GM23248 (cell line): ENCODE measurements at regions not wholly inside any gene's neighbourhood (a gene's known extent, or its start where the extent isn't known, plus 50 kb on each side); places are given as distances from the start of the nearest gene placed in this dataset.

Source experiments
- DNase-seq: peaks from one replicate; pipeline ENCODE4 v3.0.0-alpha.2; 2015
- H2AFZ ChIP-seq: fragments of 200-600 bp; sonication (generic); 2 replicates; pipeline ENCODE4 v1.6.1; 2016; ENCODE audit warnings: antibody characterized with exemption
- H3F3A ChIP-seq: fragments of 200-600 bp; sonication (generic); 2 replicates; pipeline ENCODE4 v1.6.1; 2016; ENCODE audit warnings: mild to moderate bottlenecking, antibody characterized with exemption, mixed run types; ENCODE audit not compliant: insufficient read depth
- H3K27ac ChIP-seq: fragments of 200-600 bp; sonication (generic); 2 replicates; pipeline ENCODE4 v1.5.1; 2016; ENCODE audit warnings: mild to moderate bottlenecking
- H3K27me3 ChIP-seq: fragments of 200-600 bp; sonication (generic); replicated peaks from 2 replicates; pipeline ENCODE4 v1.6.1; 2016; ENCODE audit warnings: mild to moderate bottlenecking; ENCODE audit not compliant: insufficient read depth
- H3K36me3 ChIP-seq: fragments of 200-600 bp; sonication (generic); 2 replicates; pipeline ENCODE4 v1.6.1; 2016; ENCODE audit warnings: low read depth, mild to moderate bottlenecking
- H3K4me1 ChIP-seq: fragments of 200-600 bp; sonication (generic); 2 replicates; pipeline ENCODE4 v1.6.1; 2016; ENCODE audit warnings: mild to moderate bottlenecking; ENCODE audit not compliant: insufficient read depth
- H3K4me2 ChIP-seq: fragments of 200-600 bp; sonication (generic); one replicate; pipeline ENCODE4 v1.6.1; 2016; ENCODE audit warnings: mild to moderate bottlenecking; ENCODE audit not compliant: unreplicated experiment
- H3K4me3 ChIP-seq: fragments of 200-600 bp; sonication (generic); 2 replicates; pipeline ENCODE4 v1.5.1; 2016; ENCODE audit warnings: mild to moderate bottlenecking
- H3K79me2 ChIP-seq: fragments of 200-600 bp; sonication (generic); 2 replicates; pipeline ENCODE4 v1.6.1; 2016; ENCODE audit warnings: mild to moderate bottlenecking; ENCODE audit not compliant: insufficient read depth
- H3K9ac ChIP-seq: fragments of 200-600 bp; sonication (generic); 2 replicates; pipeline ENCODE4 v1.6.1; 2016; ENCODE audit warnings: mild to moderate bottlenecking
- H3K9me2 ChIP-seq: fragments of 200-600 bp; sonication (generic); 2 replicates; pipeline ENCODE4 v1.6.1; 2016; ENCODE audit warnings: mixed run types, mild to moderate bottlenecking, moderate library complexity; ENCODE audit not compliant: insufficient read depth
- H3K9me3 ChIP-seq: fragments of 200-600 bp; sonication (generic); one replicate; pipeline ENCODE4 v1.6.1; 2017; ENCODE audit warnings: low read depth
- H4K20me1 ChIP-seq: fragments of 200-600 bp; sonication (generic); 2 replicates; pipeline ENCODE4 v1.6.0; 2016; ENCODE audit not compliant: insufficient read depth
- EZH2 ChIP-seq: fragments of 200-600 bp; sonication (generic); IDR thresholded peaks from 2 replicates; pipeline ENCODE4 v1.6.1; 2018; ENCODE audit warnings: antibody characterized with exemption, mild to moderate bottlenecking; ENCODE audit not compliant: insufficient read depth, poor library complexity, severe bottlenecking
- EZH2phosphoT487 ChIP-seq: fragments of 200-600 bp; sonication (generic); IDR thresholded peaks from 2 replicates; pipeline ENCODE4 v1.6.1; 2018; ENCODE audit warnings: antibody characterized with exemption, moderate library complexity, mild to moderate bottlenecking, low read depth; ENCODE audit not compliant: insufficient read depth
- WGBS, 2 experiments: methylation state at CpG; one replicate each; pipeline ENCODE4 v1.1.6; 2015 to 2017; ENCODE audit warnings: low lambda C conversion rate in 2 of 2, low coverage in 1 of 2; ENCODE audit errors: missing lambda C conversion rate in 2 of 2; 5-methylcytosine and 5-hydroxymethylcytosine counted together
- in situ Hi-C: fragments of 300-500 bp; cut with MboI; formaldehyde crosslinking; loops from 2 replicates; pipeline ENCODE4 v1.15.0; 2020

- no peaks in the 10 kb centered on the region for H3K36me3 ChIP-seq
- TF ChIP-seq EZH2phosphoT487 (no peak), EZH2 (no peak)
- DNase-seq, result no peak
- H3K27ac ChIP-seq, result no peak overlapping the region
- no peak overlapping the region for H2AFZ ChIP-seq
- H3K27me3 ChIP-seq, result no peaks in the 10 kb centered on the region
- H3K9ac ChIP-seq, result no peak overlapping the region
- H3K9me2 ChIP-seq, result no peaks in the 10 kb centered on the region
- H3K9me3 ChIP-seq, result no peaks in the 10 kb centered on the region
- in situ Hi-C loops, result no loop called here
- no peak overlapping the region for H3K4me2 ChIP-seq
- no peaks in the 10 kb centered on the region for H3F3A ChIP-seq
- no peaks in the 10 kb centered on the region for H3K4me1 ChIP-seq
- WGBS, 2 experiments, result 49 to 57% methylated on average over 2 of the region's 2 CpGs
- H3K4me3 ChIP-seq, result no peak overlapping the region
- no peaks in the 10 kb centered on the region for H3K79me2 ChIP-seq
- no peaks in the 10 kb centered on the region for H4K20me1 ChIP-seq
Observed at GRCh38 chr11:104803776-104804175, 94.5 kb downstream of the CASP12 start.

GRCh38 chr11:104799251-104799650, 99.0 kb downstream of the CASP12 start:
- Histone ChIP-seq H3K79me2 (no peaks in the 10 kb centered on the region), H3K9ac (no peak overlapping the region), H3K9me3 (no peaks in the 10 kb centered on the region), H3K9me2 (no peaks in the 10 kb centered on the region), H3K4me1 (no peaks in the 10 kb centered on the region), H4K20me1 (no peaks in the 10 kb centered on the region), H3K27ac (no peak overlapping the region), H2AFZ (no peak overlapping the region), H3K4me3 (no peak overlapping the region), H3K27me3 (no peaks in the 10 kb centered on the region), H3K36me3 (no peaks in the 10 kb centered on the region), H3K4me2 (no peak overlapping the region), H3F3A (no peaks in the 10 kb centered on the region)
- in situ Hi-C loops, result no loop called here
- no peak for DNase-seq
- TF ChIP-seq EZH2 (no peak), EZH2phosphoT487 (no peak)
- WGBS, 2 experiments, result 95 to 100% methylated on average over 1 of the region's 1 CpG

GRCh38 chr11:104798789-104799188, 99.5 kb downstream of the CASP12 start:
- WGBS, 2 experiments, result 20 to 22% methylated on average over 1 of the region's 1 CpG

GRCh38 chr11:104796301-104796700, 102.0 kb downstream of the CASP12 start:
- no peaks in the 10 kb centered on the region for H4K20me1 ChIP-seq
- DNase-seq, result no peak
- no peak overlapping the region for H3K4me3 ChIP-seq
- no peaks in the 10 kb centered on the region for H3K4me1 ChIP-seq
- H3K9me2 ChIP-seq, result no peaks in the 10 kb centered on the region
- H3K79me2 ChIP-seq, result no peaks in the 10 kb centered on the region
- H3K27ac ChIP-seq, result no peak overlapping the region
- no peaks in the 10 kb centered on the region for H3K36me3 ChIP-seq
- H3F3A ChIP-seq, result no peaks in the 10 kb centered on the region
- no peaks in the 10 kb centered on the region for H3K9me3 ChIP-seq
- H3K4me2 ChIP-seq, result no peak overlapping the region
- in situ Hi-C loops, result no loop called here
- no peaks in the 10 kb centered on the region for H3K27me3 ChIP-seq
- no peak overlapping the region for H2AFZ ChIP-seq
- H3K9ac ChIP-seq, result no peak overlapping the region
- TF ChIP-seq EZH2phosphoT487, result no peak
- TF ChIP-seq EZH2, result no peak

More at GRCh38 chr11:104798789-104799188, 99.5 kb downstream of the CASP12 start:
- no peak for TF ChIP-seq EZH2phosphoT487
- TF ChIP-seq EZH2, result no peak
- Histone ChIP-seq H3K4me2 (no peak overlapping the region), H3K9ac (no peak overlapping the region), H2AFZ (peak overlapping the region; percentile 36; the same call in 1 of the 2 replicates), H3K36me3 (no peaks in the 10 kb centered on the region), H3K4me1 (no peaks in the 10 kb centered on the region), H3K9me2 (no peaks in the 10 kb centered on the region), H3K9me3 (no peaks in the 10 kb centered on the region), H3K79me2 (no peaks in the 10 kb centered on the region), H3F3A (no peaks in the 10 kb centered on the region), H4K20me1 (no peaks in the 10 kb centered on the region), H3K4me3 (no peak overlapping the region), H3K27ac (no peak overlapping the region), H3K27me3 (no peaks in the 10 kb centered on the region)
- DNase-seq, result no peak
- in situ Hi-C loops, result no loop called here

GRCh38 chr11:104795501-104796213, 102.6 kb downstream of the CASP12 start:
- in situ Hi-C loops, result no loop called here
- no peak overlapping the region for H2AFZ ChIP-seq
- H3K36me3 ChIP-seq, result no peaks in the 10 kb centered on the region
- H3K27ac ChIP-seq, result no peak overlapping the region
- no peaks in the 10 kb centered on the region for H3K4me1 ChIP-seq
- no peaks in the 10 kb centered on the region for H3K27me3 ChIP-seq
- 53% methylated on average over 5 of the region's 5 CpGs for WGBS, 2 experiments
- no peaks in the 10 kb centered on the region for H3K9me2 ChIP-seq
- no peak for TF ChIP-seq EZH2
- TF ChIP-seq EZH2phosphoT487, result no peak
- H3K4me3 ChIP-seq, result no peak overlapping the region
- no peaks in the 10 kb centered on the region for H4K20me1 ChIP-seq
- no peak overlapping the region for H3K9ac ChIP-seq
- H3K4me2 ChIP-seq, result no peak overlapping the region
- DNase-seq, result no peak
- no peaks in the 10 kb centered on the region for H3K9me3 ChIP-seq
- H3F3A ChIP-seq, result no peaks in the 10 kb centered on the region
- H3K79me2 ChIP-seq, result no peaks in the 10 kb centered on the region
